H1 (cell line): ENCODE measurements at regions not wholly inside any gene's neighbourhood (a gene's known extent, or its start where the extent isn't known, plus 50 kb on each side); places are given as distances from the start of the nearest gene placed in this dataset.

Source experiments
- CTCF ChIA-PET: fragments of 300-600 bp; sonication (Branson Sonifier 250); formaldehyde crosslinking; loops from one replicate; lab custom pipeline; 2021; ENCODE audit not compliant: partially characterized antibody; lab: Charles Lee
- POLR2A ChIA-PET: fragments of 300-600 bp; sonication (Branson Sonifier 250); formaldehyde crosslinking; loops from one replicate; lab custom pipeline; 2021; ENCODE audit warnings: inconsistent platforms; ENCODE audit not compliant: partially characterized antibody; lab: Charles Lee
- DNase-seq, 2 experiments: peaks; one replicate each; pipeline versions ENCODE4 v3.0.0 to v3.0.0-alpha.2; 2010 to 2022; ENCODE audit warnings: low spot score in 2 of 2, low read depth in 1 of 2, mixed read lengths in 1 of 2
- FAIRE-seq: peaks from 2 replicates; lab custom pipeline; 2011; peaks lifted over from hg19 to GRCh38; lab: Jason Lieb, UNC
- H2AFZ ChIP-seq: 2 replicates; pipeline ENCODE4 v1.8.1; 2012; ENCODE audit warnings: low read length, inconsistent platforms
- H2AK5ac ChIP-seq: 2 replicates; pipeline ENCODE4 v1.6.1; 2013; ENCODE audit warnings: low read depth, low read length
- H2BK120ac ChIP-seq: replicated peaks from 2 replicates; pipeline ENCODE3; 2013; ENCODE audit warnings: low read depth, low read length, inconsistent platforms
- H2BK12ac ChIP-seq: 2 replicates; pipeline ENCODE4 v1.6.1; 2013; ENCODE audit warnings: low read depth, low read length
- H2BK15ac ChIP-seq: 2 replicates; pipeline ENCODE4 v1.6.1; 2013; ENCODE audit warnings: low read length
- H2BK20ac ChIP-seq: 2 replicates; pipeline ENCODE4 v1.6.1; 2013; ENCODE audit warnings: low read length
- H2BK5ac ChIP-seq: 2 replicates; pipeline ENCODE4 v1.6.1; 2013; ENCODE audit warnings: low read depth, low read length
- H3K14ac ChIP-seq: 2 replicates; pipeline ENCODE4 v1.6.1; 2013; ENCODE audit warnings: inconsistent platforms; ENCODE audit not compliant: insufficient read length
- H3K18ac ChIP-seq: 2 replicates; pipeline ENCODE4 v1.6.1; 2013; ENCODE audit warnings: low read length; ENCODE audit errors: extremely low read depth
- H3K23ac ChIP-seq: 2 replicates; pipeline ENCODE4 v1.6.1; 2013; ENCODE audit warnings: inconsistent platforms; ENCODE audit not compliant: insufficient read length
- H3K23me2 ChIP-seq: 2 replicates; pipeline ENCODE4 v1.6.1; 2013; ENCODE audit warnings: low read depth, low read length
- H3K27ac ChIP-seq: 2 replicates; pipeline ENCODE4 v1.6.1; 2011; ENCODE audit warnings: low read depth, low read length, inconsistent platforms
- H3K27me3 ChIP-seq, 4 experiments: replicated peaks in 1 of 4; 1 replicate in 1 of 4; 2 replicates in 3 of 4; pipeline versions ENCODE4 v1.6.1 to v1.8.1; 2011 to 2013; ENCODE audit warnings: low read length in 3 of 4, mild to moderate bottlenecking in 3 of 4, inconsistent platforms in 2 of 4, mixed read lengths in 2 of 4, moderate library complexity in 1 of 4; ENCODE audit not compliant: control insufficient read depth in 3 of 4, insufficient read depth in 3 of 4; ENCODE audit errors: extremely low read depth in 1 of 4
- H3K36me3 ChIP-seq, 4 experiments: 2 replicates each; pipeline versions ENCODE4 v1.6.1 to v1.8.1; 2011 to 2013; ENCODE audit warnings: mild to moderate bottlenecking in 4 of 4, low read length in 3 of 4, moderate library complexity in 2 of 4, control low read depth in 1 of 4, inconsistent platforms in 1 of 4; ENCODE audit not compliant: insufficient read depth in 4 of 4, control insufficient read depth in 2 of 4
- H3K4ac ChIP-seq: replicated peaks from 2 replicates; pipeline ENCODE3; 2013; ENCODE audit warnings: low read length, low read depth, mixed read lengths, inconsistent platforms; ENCODE audit not compliant: insufficient read length
- H3K4me1 ChIP-seq, 4 experiments: replicated peaks in 1 of 4; 1 replicate in 1 of 4; 2 replicates in 3 of 4; pipeline versions ENCODE4 v1.6.1 to v1.8.1; 2011 to 2013; ENCODE audit warnings: low read length in 3 of 4, inconsistent platforms in 2 of 4, mixed read lengths in 1 of 4; ENCODE audit not compliant: insufficient read depth in 4 of 4, control insufficient read depth in 3 of 4
- H3K4me2 ChIP-seq, 2 experiments: 2 replicates each; pipeline versions ENCODE4 v1.6.1 to v1.8.1; 2011 to 2013; ENCODE audit warnings: low read depth in 2 of 2, low read length in 2 of 2, control low read depth in 1 of 2, inconsistent platforms in 1 of 2, mild to moderate bottlenecking in 1 of 2; ENCODE audit not compliant: insufficient read depth in 1 of 2
- H3K4me3 ChIP-seq, 4 experiments: fragments of 200-600, 300-600 bp in 1 of 4; sonication (generic), shearing (Covaris generic), sonication (Bioruptor Twin) in 1 of 4; 2 replicates each; pipeline versions ENCODE4 v1.5.1 to v1.8.1; 2011 to 2016; ENCODE audit warnings: low read length in 4 of 4, low read depth in 3 of 4, control low read depth in 2 of 4, inconsistent platforms in 2 of 4, mild to moderate bottlenecking in 2 of 4, mixed read lengths in 1 of 4, moderate library complexity in 1 of 4; ENCODE audit not compliant: insufficient read depth in 2 of 4; ENCODE audit errors: extremely low read depth in 1 of 4
- H3K56ac ChIP-seq: replicated peaks from 2 replicates; pipeline ENCODE3; 2013; ENCODE audit warnings: low read depth, mild to moderate bottlenecking, mixed read lengths, low read length, inconsistent platforms; ENCODE audit not compliant: insufficient read length
- H3K79me1 ChIP-seq: 2 replicates; pipeline ENCODE4 v1.6.1; 2013; ENCODE audit warnings: low read depth, low read length, control low read depth
- H3K79me2 ChIP-seq, 2 experiments: 2 replicates each; pipeline versions ENCODE4 v1.6.1 to v1.8.1; 2012 to 2013; ENCODE audit warnings: low read length in 2 of 2, mild to moderate bottlenecking in 2 of 2, inconsistent platforms in 1 of 2; ENCODE audit not compliant: insufficient read depth in 2 of 2, control insufficient read depth in 1 of 2
- H3K9ac ChIP-seq, 4 experiments: replicated peaks in 1 of 4; 1 replicate in 1 of 4; 2 replicates in 3 of 4; pipeline versions ENCODE4 v1.6.1 to v1.8.1; 2011 to 2013; ENCODE audit warnings: low read depth in 3 of 4, low read length in 3 of 4, control low read depth in 2 of 4, mild to moderate bottlenecking in 2 of 4, moderate library complexity in 2 of 4, inconsistent platforms in 1 of 4; ENCODE audit errors: extremely low read depth in 1 of 4
- H3K9me3 ChIP-seq, 2 experiments: 2 replicates each; pipeline versions ENCODE4 v1.6.1 to v1.8.1; 2012 to 2013; ENCODE audit warnings: mild to moderate bottlenecking in 2 of 2, moderate library complexity in 2 of 2, control low read depth in 1 of 2, inconsistent platforms in 1 of 2, low read depth in 1 of 2, low read length in 1 of 2, mixed read lengths in 1 of 2; ENCODE audit not compliant: insufficient read depth in 2 of 2
- H4K20me1 ChIP-seq, 2 experiments: replicated peaks in 1 of 2; 2 replicates each; pipeline versions ENCODE3 to v1.8.1; 2011 to 2013; ENCODE audit warnings: inconsistent platforms in 2 of 2, low read length in 2 of 2, mild to moderate bottlenecking in 1 of 2; ENCODE audit not compliant: insufficient read depth in 2 of 2, control insufficient read depth in 1 of 2
- H4K5ac ChIP-seq: 2 replicates; pipeline ENCODE4 v1.6.1; 2013; ENCODE audit warnings: low read length, low read depth, mixed read lengths, inconsistent platforms; ENCODE audit not compliant: insufficient read length
- H4K8ac ChIP-seq: 2 replicates; pipeline ENCODE4 v1.8.0; 2013; ENCODE audit warnings: mild to moderate bottlenecking, moderate library complexity, low read length, inconsistent platforms; ENCODE audit not compliant: insufficient read depth; ENCODE audit errors: extremely low read depth
- H4K91ac ChIP-seq: replicated peaks from 2 replicates; pipeline ENCODE3; 2013; ENCODE audit warnings: low read length, mixed read lengths, inconsistent platforms; ENCODE audit not compliant: insufficient read length
- BACH1 ChIP-seq: IDR thresholded peaks from 2 replicates; pipeline ENCODE4 v1.6.1; 2012; ENCODE audit warnings: low read length, improper control_type of control experiment
- E2F6 ChIP-seq: IDR thresholded peaks from 2 replicates; pipeline ENCODE4 v1.6.1; 2012; ENCODE audit warnings: inconsistent platforms
- GTF2F1 ChIP-seq: IDR thresholded peaks from 2 replicates; pipeline ENCODE4 v1.6.1; 2012; ENCODE audit warnings: low read depth, low read length, improper control_type of control experiment, borderline replicate concordance
- HDAC6 ChIP-seq: IDR thresholded peaks from one replicate; pipeline ENCODE4 v1.7.1; 2012; ENCODE audit warnings: low read depth, mild to moderate bottlenecking, inconsistent platforms, low read length, moderate library complexity
- POLR2AphosphoS5 ChIP-seq: IDR thresholded peaks from 2 replicates; pipeline ENCODE4 v1.6.1; 2011; ENCODE audit warnings: low read depth, low read length
- WGBS, 2 experiments: shearing (Covaris generic) in 1 of 2; methylation state at CpG; one replicate each; pipeline versions ENCODE4 v1.1.6 to v1.1.7; 2013 to 2015; ENCODE audit warnings: low lambda C conversion rate in 2 of 2, mixed read lengths in 2 of 2, inconsistent platforms in 1 of 2, low coverage in 1 of 2, missing lambda C conversion rate in 1 of 2; ENCODE audit not compliant: insufficient replicate concordance in 2 of 2, insufficient coverage in 1 of 2, insufficient read length in 1 of 2; ENCODE audit errors: extremely low coverage in 1 of 2, missing lambda C conversion rate in 1 of 2; 5-methylcytosine and 5-hydroxymethylcytosine counted together

- Histone ChIP-seq H3K14ac (no peak overlapping the region), H3K9me3 (no peaks in the 10 kb centered on the region), H4K5ac (no peak overlapping the region), H3K4me3 (no peak overlapping the region), H2BK15ac (no peak overlapping the region), H3K23me2 (no peaks in the 10 kb centered on the region; the same call in 1 of the 2 replicates), H2BK20ac (no peak overlapping the region), H3K4me2 (no peak overlapping the region), H2BK120ac (no peak overlapping the region), H3K4me1 (no peaks in the 10 kb centered on the region), H2BK12ac (no peak overlapping the region), H2AK5ac (no peak overlapping the region), H4K8ac (no peak overlapping the region), H3K18ac (no peak overlapping the region), H3K56ac (no peak overlapping the region), H3K79me1 (no peaks in the 10 kb centered on the region), H2AFZ (no peak overlapping the region), H3K27ac (no peak overlapping the region), H3K27me3 (no peaks in the 10 kb centered on the region), H3K23ac (no peak overlapping the region), H3K79me2 (no peaks in the 10 kb centered on the region), H3K36me3 (no peaks in the 10 kb centered on the region), H4K20me1 (no peaks in the 10 kb centered on the region), H3K4ac (no peak overlapping the region), H3K9ac (no peak overlapping the region), H4K91ac (no peak overlapping the region), H2BK5ac (no peak overlapping the region)
- TF ChIP-seq BACH1 (no peak), POLR2AphosphoS5 (no peak), HDAC6 (no peak), E2F6 (no peak), GTF2F1 (no peak)
- no peak for DNase-seq
- no peak for FAIRE-seq
- CTCF ChIA-PET: no interaction called here
- POLR2A ChIA-PET: no interaction called here
- 93% methylated on average over 6 of the region's 6 CpGs; no CpG with 5 or more reads in 1 of the 2 experiments for WGBS, 2 experiments
Observed at GRCh38 chr15:37372064-37372463, 271.7 kb upstream of the MEIS2 start.
